Cerebellar nuclear complex (tissue), 1 donor: ENCODE measurements at regions not wholly inside any gene's neighbourhood (a gene's known extent, or its start where the extent isn't known, plus 50 kb on each side); places are given as distances from the start of the nearest gene placed in this dataset.
A peak's percentile ranks its signal among the peaks of the same experiment; 100 is the strongest.

Experiments used
- DNase-seq, 2 experiments: peaks; one replicate each; lab custom pipeline; 2025; lab: John Stamatoyannopoulos, UW

DNA sequence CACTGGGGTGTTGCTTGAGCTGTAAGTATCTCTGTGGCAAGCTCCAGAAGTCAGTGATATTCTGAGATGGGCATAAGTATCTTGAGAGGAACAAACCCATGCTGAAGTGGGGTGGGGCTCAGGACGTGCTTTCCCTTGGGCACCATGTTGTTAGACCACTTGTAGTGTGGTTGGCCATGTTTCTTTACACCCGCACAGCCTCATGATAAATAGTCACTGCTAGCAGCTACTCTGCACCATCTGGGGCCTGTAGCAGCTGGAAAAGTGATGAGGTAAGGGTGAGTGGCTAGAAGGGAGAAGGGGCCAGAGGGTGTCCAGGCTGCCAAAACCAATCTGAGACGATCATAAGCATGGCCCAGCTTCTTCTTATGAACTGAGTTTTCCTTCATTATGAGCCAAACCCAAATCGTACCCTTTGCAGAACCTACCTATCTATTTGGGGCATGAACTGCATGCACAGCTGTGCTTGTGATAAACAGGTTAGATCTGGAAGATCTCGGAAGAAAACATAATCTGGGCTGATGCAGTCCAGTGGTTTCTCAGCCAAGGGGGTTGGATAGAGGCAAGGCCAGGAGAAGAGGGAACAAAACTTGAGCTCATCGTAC is 91.9 kb upstream of the IRF2BP2 start:
- DNase-seq, result no peak

DNA sequence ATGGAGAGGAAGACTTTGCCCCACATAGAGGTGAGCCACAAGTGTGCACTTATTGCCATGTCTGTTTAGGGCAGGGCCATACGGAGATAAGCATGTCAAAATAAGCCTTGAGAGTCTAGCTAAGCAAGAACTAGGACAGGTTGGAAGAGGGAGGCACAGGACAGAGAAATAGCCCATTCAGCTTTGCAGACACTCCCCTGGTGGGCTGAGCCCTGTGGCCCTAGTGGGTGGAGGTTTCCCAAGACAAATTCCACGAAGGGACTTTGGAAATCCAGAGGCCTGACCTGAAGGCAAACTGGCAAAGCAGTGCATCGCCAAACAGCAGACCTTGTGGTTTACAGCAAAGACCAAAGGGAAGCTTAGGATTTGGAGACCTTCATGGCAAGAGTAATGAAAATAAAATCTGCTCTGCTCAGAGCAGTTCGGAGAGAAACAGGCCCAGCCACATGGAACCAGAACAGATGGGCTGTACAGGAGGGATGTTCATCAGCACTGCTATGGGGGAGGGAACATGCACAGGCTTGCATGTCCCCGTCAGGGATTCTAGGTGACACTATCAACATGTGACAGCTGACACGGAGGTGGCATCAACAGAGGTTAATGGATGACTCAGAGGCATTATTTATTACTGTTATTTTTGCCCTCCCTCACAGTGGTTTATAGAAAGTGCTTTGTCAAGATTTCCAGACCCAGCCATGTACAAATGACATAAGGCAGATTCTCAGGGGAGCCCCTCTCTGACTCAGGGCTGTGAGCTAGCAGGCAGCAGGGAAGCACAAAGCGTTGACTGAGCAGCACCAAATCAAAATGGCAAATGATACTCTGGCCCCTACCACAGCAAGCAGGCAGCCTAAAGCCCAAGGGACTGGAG is 90.1 kb upstream of the IRF2BP2 start:
- DNase-seq, result peak; percentile 30 to 55

DNA sequence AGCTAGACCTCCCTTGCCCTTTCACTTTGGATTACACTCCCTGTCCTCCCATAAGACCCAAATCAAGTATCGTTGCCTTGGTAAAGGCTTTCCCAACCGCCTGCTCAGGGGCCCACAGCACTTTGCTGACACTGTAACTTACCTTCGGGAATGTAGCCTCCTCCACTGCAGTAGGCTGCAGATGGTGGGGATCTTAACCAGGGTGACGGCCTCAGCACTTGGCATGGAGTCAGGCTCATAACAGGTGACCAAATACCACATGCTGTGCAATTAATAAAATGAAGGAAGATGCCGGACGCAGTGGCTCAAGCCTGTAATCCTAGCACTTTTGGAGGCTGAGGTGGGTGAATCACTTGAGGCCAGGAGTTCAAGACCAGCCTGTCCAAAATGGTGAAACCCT is 88.7 kb upstream of the IRF2BP2 start:
- DNase-seq, result no peak

DNA sequence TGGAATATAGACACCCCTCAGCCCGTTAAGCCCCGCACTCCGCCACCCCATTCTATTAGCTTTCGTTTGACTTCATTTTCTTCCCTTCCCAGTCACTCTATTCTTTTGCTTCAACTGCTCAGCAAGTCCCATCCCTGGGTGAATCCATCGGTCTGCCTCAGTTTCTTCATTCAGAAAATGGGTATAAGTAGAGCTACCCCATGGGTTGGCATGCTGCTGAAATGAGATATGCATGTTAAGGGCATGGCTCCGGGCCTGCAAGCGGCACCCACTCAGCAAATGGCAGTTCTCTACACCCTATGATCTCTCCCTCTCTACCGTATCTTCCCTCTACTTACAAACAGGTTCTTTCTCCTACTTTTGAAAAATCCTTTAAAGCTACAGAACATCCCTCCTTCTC is 87.8 kb upstream of the IRF2BP2 start:
- DNase-seq, result no peak

DNA sequence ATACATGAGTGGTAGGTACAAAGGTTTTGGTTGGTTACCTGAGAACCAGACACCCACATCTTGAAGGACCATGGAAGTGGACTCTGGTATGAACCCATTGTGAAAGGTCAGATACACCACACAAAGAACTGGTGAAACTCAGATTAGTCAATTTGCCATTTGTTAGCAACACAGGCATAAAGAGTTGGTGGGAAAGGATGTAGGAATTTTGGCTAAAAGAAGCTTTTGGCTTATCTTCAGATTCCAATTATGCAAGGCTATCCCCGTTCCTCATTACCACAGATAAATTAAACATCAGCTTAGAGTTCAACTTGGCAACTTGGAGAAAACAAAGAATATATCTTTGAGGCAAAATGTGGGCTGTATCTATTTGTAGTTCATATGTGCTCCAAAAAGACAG is 87.0 kb upstream of the IRF2BP2 start:
- no peak for DNase-seq

DNA sequence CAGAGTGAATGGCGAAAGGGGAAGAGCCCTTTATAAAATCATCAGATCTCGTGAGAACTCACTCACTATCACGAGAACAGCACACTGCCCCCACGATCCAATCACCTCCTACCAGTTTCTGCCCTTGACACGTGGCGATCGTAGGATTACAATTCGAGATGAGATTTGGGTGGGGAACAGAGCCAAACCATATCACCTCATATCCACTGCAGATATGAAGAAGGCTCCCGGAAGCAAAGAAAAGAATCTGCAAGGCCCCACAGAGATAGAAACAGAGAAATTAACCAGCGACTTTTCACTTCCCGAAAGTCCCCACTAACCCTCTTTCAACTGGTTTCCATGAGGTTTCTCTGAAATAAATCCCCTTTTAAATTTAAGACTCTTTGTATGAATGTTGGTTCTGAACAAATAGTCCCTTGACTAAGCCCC is 86.2 kb upstream of the IRF2BP2 start:
- no peak for DNase-seq

DNA sequence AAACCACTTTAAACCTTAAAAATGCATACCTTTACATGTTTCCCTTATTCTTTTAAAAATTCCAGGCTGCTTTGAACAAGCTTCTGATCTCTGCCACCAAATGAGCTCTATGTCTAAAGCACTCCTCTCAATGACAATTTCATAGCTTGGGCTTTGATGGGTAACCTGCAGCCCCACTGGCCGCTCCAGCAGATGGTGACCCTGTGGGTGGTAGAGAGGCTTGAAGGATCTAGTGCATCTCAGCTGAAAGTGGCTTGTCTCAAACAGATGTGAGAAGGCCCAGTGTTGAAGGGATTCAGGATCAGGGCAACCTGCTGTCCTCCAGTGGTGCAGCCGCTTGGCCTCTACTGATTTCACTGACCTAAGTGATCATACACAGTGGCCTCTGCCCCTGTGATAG is 84.7 kb upstream of the IRF2BP2 start:
- DNase-seq, result no peak

DNA sequence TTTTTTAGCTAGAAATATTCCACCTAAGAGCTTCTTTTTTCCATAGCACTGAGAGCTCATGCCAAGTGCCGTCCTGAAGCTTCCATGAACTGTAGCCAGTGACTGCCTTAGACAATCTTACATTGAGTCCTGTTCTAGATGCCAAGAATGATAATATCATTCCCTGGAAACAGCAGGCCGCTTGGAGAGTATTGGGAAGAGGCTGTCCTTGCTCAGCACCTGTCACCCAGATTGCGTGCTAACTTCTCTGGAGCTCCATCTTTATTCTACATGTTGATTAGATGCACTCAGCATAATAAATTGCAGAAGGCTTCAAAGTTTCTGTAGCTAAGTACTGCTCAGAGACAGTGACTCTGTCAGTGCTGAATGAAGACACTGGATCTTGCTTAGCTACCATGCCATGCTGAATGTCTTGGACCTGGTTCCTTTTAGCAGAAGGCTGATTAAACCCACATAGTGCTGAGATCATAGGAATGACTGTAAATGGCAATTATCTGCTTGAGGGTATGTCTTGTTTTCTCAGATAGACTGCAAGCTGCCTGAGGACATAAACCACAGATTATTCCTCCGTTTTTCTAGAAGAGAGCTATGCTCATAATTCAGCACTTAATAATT is 83.1 kb upstream of the IRF2BP2 start:
- DNase-seq, result peak; percentile 46 to 65

DNA sequence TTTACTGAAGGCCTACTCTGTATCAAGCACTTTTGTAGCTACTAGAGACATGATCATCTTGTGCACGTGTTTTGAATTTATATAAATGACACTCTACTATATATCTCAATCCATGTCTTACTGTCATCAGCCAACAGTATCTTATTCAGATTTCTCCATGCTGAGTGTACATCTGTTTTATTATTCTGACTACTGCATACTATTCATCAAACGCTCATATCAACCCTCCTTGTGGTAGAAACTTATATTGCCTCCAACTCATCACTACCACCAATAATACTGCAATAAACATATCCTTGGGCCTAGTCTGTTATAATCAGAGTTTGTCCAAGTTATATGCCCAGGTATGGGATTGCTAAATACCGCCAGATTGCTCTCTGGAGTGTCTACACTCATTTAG is 81.6 kb upstream of the IRF2BP2 start:
- DNase-seq, result no peak

DNA sequence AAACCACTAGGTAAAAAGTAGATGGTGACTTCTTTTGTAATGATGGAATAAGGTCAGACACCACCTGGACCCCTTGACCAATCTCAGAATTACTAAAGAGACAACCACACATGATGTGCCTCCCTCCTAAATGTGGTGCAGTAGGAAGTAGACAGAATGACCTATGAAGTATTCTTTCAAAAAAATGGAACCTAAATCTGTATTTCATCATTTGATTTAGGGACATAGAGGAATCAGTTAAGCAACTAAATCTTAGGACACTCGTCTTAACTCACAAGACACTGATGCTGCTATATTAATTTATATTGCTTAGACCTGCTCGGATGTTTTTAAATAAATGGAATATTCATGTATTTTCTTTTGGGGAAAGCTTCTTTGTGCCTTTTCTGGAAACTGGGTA is 80.9 kb upstream of the IRF2BP2 start:
- no peak for DNase-seq

DNA sequence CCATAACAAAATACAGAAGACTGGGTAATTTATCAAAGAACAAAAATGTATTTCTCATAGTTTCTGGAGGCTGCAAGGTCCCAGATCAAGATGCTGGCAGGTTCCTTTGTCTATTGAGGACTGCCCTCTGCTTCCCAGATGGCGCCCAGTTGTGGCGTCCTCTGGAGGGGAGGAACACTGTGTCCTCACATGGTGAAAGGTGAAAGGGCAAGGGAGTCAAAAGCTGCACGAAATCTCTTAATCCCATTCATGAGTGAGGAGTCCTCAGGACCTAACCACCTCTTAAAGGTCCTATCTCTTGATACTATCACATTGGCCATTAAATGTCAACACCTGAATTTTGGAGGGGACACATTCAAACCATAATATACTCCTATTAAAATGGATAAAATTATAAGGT is 79.3 kb upstream of the IRF2BP2 start:
- DNase-seq, result no peak

DNA sequence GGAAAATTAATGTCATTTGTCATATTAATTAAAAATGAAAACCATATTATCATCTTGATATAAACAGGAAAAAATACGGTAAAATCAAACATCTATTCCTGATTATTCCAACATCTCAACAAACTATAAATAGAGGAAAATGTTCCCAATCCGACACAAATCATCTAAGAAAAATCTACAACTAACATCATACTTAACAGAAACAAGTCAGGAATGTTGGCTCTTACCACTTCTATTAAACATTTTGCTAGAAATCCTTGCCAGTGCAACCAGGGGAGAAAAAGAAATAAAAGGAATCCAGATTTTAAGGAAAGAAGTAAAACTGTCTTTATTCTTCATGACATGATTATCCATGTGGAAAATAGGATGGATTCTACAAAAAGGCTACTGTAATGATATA is 77.0 kb upstream of the IRF2BP2 start:
- DNase-seq, result no peak

DNA sequence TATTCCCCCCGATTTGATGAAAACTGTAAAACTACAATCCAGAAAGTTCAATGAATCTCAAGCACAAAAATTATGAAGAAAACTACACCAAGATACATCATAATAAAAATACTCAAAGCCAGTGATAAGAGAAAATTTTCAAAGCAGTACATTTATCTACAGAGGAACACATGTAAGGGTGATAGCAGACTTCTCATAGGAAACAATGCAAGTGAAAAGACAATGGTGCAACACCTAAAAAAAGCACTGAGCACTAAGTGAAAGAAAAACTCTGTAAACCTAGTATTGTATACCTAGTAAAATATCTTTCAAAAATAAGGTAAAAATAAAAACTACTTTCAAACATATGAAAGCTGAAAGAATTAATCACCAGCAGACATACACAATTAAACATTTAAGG is 76.1 kb upstream of the IRF2BP2 start:
- DNase-seq, result no peak

DNA sequence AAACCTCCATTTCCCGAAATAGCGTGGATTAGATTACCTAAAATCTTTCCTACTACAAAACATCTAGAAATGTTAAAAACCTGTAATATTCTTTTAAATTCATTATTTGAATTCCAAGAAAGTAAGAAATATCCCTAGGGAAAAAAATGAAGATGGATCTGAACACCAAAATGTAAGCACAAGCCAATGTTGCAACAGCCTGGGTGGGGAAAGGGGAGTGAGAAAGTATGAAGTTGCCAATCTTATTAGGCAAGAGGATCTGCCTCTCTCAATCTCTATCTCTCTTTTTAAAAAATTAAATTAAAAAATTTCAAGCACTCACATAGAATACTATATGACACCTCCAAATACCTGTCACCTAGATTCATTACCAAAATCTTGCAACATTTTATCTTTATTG is 74.9 kb upstream of the IRF2BP2 start:
- DNase-seq, result no peak

DNA sequence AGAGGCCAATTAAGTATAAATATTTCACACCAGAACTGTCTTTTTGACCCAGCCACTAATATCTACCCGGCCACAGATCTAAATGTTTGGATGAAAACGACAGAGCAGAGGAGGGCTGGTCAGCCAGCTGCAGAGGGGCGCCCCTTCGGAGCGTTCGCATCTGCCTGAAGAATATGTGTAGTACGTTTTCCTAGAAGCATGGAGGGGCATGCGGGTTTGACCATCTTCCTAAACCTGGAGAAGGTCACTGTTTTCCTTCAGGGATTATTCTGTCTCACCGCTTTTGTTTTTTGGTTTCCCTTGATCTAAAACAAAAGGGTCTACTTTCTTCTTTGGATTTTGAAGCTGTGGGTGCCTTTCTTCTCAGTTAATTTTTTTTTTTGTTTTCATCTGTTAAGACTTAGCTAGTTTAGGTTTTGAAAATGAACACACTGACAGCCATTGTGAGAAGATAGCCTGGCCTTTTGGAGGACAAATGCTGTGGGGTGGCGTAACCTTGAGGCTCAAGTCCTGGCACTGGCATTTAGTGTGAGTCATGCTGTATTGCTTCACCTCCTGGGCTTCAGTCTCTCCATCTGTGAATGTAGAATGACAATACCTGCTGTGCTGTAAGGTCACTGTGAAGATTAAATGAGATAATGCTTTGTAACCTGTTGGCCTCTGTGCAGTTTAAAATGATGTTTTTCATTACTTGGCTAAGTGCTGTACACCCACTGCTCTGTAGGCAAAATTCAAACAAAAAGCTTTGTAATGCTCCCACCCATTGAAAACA is 74.1 kb upstream of the IRF2BP2 start:
- DNase-seq, result peak in 1 of 2 experiments; percentile 13

DNA sequence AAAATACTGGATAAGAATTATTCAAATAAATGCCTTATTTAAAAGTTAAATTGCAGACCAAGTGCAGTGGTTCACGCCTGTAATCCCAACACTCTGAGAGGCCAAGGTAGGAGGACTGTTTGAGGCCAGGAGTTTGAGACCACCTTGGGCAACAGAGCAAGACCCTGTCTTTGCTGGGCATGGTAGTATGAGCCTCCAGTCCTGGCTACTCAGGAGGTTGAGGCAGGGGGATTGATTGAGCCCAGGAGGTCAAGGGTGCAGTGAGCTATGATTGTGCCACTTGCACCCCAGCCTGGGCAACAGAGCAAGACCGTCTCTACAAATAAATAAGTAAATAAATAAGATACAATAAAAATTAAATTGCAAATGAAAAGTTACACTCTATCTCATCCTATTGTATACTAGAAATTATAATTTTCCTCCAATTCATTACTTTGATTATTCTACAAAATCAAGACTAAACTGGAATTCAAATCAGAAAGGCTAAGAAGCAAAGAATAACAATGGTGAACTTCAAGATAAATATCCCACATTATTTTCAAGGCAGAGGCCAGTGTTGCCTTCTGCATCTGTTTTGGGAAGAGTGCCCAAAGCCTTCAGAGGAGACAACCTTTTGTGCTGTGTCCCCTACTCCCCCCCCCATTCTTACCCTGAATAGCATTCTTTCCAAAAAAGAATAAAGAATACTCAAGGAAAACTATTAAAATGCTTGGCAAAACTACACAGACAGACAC is 73.3 kb upstream of the IRF2BP2 start:
- no peak for DNase-seq

DNA sequence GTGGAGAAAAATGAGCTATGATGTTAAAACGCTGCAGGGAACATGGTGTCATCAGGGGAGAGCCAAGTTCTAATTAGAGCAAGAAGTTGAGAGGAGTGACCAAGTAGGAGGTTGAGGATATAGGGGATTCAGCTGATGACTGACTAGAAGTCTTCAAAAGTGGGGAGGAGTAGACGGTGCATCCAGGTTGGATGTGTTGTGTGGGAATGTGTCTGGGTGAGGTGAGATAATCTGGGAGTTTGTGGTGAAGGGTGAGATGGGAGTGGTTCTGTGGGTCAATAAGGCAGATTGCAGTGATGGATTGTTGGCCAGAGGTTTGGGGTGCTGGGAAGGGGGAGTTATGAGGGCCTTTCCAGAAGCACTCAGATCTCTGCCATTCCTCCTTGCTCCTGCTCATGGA is 72.0 kb upstream of the IRF2BP2 start:
- no peak for DNase-seq

DNA sequence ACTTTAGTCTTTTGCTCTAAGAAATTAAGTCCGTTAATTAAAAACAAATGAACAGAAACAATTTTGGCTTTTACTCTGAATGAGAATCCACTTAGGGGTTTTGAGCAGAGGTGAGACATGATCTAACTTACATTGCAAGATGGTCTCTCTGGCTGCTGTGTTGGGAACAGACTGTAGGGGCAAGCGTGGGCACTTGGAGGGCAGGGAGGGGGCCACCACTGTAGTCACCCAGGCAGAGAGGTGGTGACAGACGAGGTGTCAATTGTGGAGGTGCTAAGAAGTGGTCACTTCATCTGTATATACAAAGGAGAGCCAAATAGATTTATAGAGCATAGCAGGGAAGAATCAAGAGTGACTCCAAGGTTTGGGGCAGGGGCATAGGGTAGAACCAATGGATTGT is 71.1 kb upstream of the IRF2BP2 start:
- no peak for DNase-seq

DNA sequence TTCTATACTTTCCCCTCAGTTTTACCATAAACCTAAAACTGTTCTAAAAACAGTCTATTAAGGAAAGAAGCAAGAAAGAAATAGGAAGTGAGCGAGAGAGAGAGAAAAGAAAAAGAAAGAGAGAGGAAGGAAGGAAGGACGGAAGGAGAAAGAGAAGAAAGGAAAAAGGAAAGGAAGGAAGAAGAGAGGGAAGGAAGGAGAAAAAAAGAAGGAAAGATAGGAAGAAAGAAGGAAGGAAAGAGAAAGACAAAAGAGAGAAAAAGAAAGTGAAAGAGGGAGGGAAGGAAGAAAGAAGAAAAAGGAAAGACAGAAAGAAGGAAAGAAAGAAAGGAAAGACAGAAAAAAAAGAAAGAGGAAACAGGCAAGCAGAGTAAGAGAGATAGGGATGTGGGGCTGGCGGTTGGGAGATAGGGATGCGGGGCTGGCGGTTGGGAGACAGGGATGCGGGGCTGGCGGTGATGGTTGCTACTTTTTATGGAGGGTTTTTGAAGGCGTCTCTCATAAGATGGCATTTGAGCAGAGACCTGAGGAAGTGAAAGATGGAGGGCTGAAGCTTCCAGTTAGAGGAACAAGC is 70.4 kb upstream of the IRF2BP2 start:
- DNase-seq, result no peak

DNA sequence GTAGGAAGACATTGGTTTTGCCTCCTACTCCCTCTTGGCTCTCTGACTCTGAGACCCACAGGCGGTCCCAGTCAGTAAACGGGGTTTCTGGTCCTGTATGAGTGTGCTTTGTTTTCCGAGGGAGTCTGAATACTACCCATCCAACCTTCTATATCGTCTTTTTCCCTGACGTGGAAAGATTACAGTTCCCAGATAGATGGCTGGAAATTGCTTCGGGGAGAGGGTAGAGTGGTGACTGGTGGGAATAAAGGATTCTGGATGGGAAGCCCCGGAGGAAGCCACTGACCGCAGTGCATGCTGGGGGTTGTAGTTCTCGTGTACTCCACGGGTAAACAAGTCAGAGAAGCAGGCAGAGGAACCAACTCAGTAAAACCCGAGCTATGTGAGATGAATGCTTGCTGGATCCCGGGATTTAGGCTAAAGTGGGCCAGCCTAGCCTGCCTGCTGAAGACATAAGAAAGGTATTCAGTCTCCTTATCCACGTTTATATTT is 66.2 kb upstream of the IRF2BP2 start:
- DNase-seq, result peak in 1 of 2 experiments; percentile 69

DNA sequence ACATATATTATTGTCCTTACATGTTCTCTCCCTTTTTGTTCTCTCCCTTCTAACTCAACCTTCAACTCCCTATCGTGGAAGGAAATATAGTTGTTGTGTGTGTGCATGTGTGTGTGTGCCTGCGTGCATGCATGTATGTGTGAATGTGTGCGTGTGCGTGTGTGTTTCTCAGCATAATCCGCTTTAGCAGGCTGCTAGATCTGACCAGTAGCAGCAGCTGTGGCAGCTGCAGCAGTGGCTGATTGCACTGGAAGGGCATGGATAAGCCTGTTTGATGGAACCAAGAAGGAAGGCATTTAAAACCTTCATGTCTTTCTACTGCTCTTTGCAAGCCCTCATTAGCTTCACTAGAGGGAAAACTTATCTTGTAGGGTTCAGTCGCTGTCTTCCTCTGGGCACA is 65.6 kb upstream of the IRF2BP2 start:
- no peak for DNase-seq
